ENCODE measurements at regions not wholly inside any gene's neighbourhood (a gene's known extent, or its start where the extent isn't known, plus 50 kb on each side); places are given as distances from the start of the nearest gene placed in this dataset.

DNA sequence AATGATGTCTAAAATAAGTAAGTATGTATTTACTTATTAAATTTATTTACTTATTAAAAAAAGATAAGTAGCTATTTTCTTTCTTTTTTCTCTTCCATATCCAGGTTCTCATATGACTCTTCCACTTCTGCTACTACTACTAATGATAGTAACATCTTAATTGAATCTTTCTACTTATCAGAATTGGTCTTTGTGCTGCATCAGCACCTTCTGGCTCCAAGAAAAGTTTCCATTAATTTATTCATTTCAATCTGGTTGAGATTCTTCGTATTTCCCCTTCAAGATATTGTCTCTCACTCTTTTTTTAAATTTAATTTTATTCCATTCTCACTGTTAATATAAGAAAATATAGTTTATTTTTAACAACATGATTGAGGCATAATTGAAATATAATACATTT is 1675.4 kb downstream of the DPP10 start:
- TF ChIP-seq POLR2A (IDR thresholded peaks at IDR 0.05) (no peak), EP300 (IDR thresholded peaks at IDR 0.05) (no peak)
- TF ChIP-seq, protein P1, sequence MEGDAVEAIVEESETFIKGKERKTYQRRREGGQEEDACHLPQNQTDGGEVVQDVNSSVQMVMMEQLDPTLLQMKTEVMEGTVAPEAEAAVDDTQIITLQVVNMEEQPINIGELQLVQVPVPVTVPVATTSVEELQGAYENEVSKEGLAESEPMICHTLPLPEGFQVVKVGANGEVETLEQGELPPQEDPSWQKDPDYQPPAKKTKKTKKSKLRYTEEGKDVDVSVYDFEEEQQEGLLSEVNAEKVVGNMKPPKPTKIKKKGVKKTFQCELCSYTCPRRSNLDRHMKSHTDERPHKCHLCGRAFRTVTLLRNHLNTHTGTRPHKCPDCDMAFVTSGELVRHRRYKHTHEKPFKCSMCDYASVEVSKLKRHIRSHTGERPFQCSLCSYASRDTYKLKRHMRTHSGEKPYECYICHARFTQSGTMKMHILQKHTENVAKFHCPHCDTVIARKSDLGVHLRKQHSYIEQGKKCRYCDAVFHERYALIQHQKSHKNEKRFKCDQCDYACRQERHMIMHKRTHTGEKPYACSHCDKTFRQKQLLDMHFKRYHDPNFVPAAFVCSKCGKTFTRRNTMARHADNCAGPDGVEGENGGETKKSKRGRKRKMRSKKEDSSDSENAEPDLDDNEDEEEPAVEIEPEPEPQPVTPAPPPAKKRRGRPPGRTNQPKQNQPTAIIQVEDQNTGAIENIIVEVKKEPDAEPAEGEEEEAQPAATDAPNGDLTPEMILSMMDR (IDR thresholded peaks at IDR 0.05), result no peak
